HUES64 (cell line): ENCODE measurements at regions not wholly inside any gene's neighbourhood (a gene's known extent, or its start where the extent isn't known, plus 50 kb on each side); places are given as distances from the start of the nearest gene placed in this dataset.

ENCODE experiments used
- H3K27ac ChIP-seq: 2 replicates; pipeline ENCODE4 v1.7.0; 2013; ENCODE audit warnings: low read depth, low read length, inconsistent platforms
- H3K27me3 ChIP-seq: 2 replicates; pipeline ENCODE4 v1.6.1; 2013; ENCODE audit warnings: mild to moderate bottlenecking, low read length; ENCODE audit not compliant: insufficient read depth
- H3K36me3 ChIP-seq: 2 replicates; pipeline ENCODE4 v1.6.1; 2013; ENCODE audit warnings: mild to moderate bottlenecking, low read length; ENCODE audit not compliant: insufficient read depth
- H3K4me1 ChIP-seq: 2 replicates; pipeline ENCODE4 v1.6.1; 2013; ENCODE audit warnings: mild to moderate bottlenecking, low read length, moderate library complexity; ENCODE audit not compliant: insufficient read depth
- H3K4me3 ChIP-seq: 2 replicates; pipeline ENCODE4 v1.5.1; 2013; ENCODE audit warnings: mild to moderate bottlenecking, low read length, moderate library complexity
- H3K9ac ChIP-seq: 2 replicates; pipeline ENCODE4 v1.6.1; 2013; ENCODE audit warnings: mild to moderate bottlenecking, low read depth, low read length
- H3K9me3 ChIP-seq: 2 replicates; pipeline ENCODE4 v1.6.1; 2013; ENCODE audit warnings: low read depth, low read length; ENCODE audit not compliant: insufficient read depth
- WGBS: fragments of 150-250, 120-280 bp; methylation state at CpG from one replicate; pipeline ENCODE4 v1.1.7; 2013; ENCODE audit warnings: missing lambda C conversion rate; 5-methylcytosine and 5-hydroxymethylcytosine counted together

- Histone ChIP-seq H3K27ac (no peak overlapping the region), H3K9ac (no peak overlapping the region), H3K4me1 (peaks cover 8% of the 10 kb centered on the region; the same call in 1 of the 2 replicates), H3K4me3 (no peak overlapping the region), H3K36me3 (no peaks in the 10 kb centered on the region), H3K27me3 (peaks cover 17% of the 10 kb centered on the region), H3K9me3 (no peaks in the 10 kb centered on the region)
- WGBS = 96% methylated on average over 4 of the region's 5 CpGs
Measured at GRCh38 chr10:60728056-60728455, 50.2 kb upstream of the CDK1 start.

- Histone ChIP-seq H3K9ac (no peak overlapping the region), H3K27me3 (no peaks in the 10 kb centered on the region; the same call in 1 of the 2 replicates), H3K36me3 (no peaks in the 10 kb centered on the region), H3K9me3 (no peaks in the 10 kb centered on the region), H3K27ac (no peak overlapping the region), H3K4me1 (no peaks in the 10 kb centered on the region), H3K4me3 (no peak overlapping the region)
Measured at GRCh38 chr10:60726257-60726656, 52.0 kb upstream of the CDK1 start.

DNA sequence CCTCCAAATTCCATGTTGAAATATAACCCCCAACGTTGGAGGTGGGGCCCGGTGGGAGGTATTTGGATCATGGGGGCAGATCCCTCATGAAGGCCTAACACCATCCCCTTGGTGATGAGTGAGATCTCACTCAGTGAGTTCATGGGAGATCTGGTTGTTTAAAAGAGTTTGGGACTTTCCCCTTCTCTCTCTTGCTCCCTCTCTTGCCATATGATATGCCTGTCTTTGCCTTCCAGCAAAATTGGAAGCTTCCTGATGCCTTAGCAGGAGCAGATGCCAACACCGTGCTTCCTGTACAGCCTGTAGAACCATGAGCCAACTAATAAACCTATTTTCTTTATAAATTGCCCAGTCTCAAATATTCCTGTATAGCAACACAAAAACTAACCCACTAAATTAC is 55.7 kb upstream of the CDK1 start:
- no peak overlapping the region for H3K4me3 ChIP-seq
- H3K4me1 ChIP-seq = no peaks in the 10 kb centered on the region
- no peaks in the 10 kb centered on the region for H3K27me3 ChIP-seq
- H3K9me3 ChIP-seq = no peaks in the 10 kb centered on the region
- no peak overlapping the region for H3K9ac ChIP-seq
- WGBS = 97% methylated on average over 3 of the region's 3 CpGs
- no peak overlapping the region for H3K27ac ChIP-seq
- no peaks in the 10 kb centered on the region for H3K36me3 ChIP-seq

DNA sequence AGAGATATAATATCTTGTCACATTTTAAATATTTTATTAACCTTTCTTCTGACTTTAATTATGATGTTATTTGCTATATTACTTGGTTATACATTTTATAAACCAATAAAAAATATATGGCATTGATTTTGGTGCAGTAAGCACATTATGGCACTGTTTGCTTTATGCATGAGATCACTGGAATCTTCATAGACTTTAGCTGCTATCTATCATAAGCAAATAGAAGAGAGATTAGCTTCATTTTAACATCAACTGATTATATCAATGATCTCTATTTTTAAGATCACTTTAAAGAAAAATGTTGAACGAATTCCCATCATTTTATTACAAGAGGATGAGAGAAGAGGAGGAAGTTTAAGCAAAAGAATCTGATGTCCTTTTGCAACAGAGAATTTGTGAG is 58.6 kb upstream of the CDK1 start:
- H3K27me3 ChIP-seq = no peaks in the 10 kb centered on the region
- no CpG with 5 or more reads among the region's 1 CpG for WGBS
- H3K9ac ChIP-seq = no peak overlapping the region
- H3K36me3 ChIP-seq = no peaks in the 10 kb centered on the region
- H3K4me3 ChIP-seq = no peak overlapping the region
- H3K4me1 ChIP-seq = no peaks in the 10 kb centered on the region
- H3K9me3 ChIP-seq = no peaks in the 10 kb centered on the region
- H3K27ac ChIP-seq = no peak overlapping the region

GRCh38 chr10:60718886-60719285 is 59.4 kb upstream of the CDK1 start:
- Histone ChIP-seq H3K27ac (no peak overlapping the region), H3K4me1 (no peaks in the 10 kb centered on the region), H3K27me3 (no peaks in the 10 kb centered on the region), H3K9ac (no peak overlapping the region), H3K36me3 (no peaks in the 10 kb centered on the region), H3K9me3 (no peaks in the 10 kb centered on the region), H3K4me3 (no peak overlapping the region)
- WGBS = no CpG with 5 or more reads among the region's 1 CpG

GRCh38 chr10:60717852-60718251 is 60.4 kb upstream of the CDK1 start:
- no peaks in the 10 kb centered on the region for H3K27me3 ChIP-seq
- H3K27ac ChIP-seq = 0 out of 2 replicates have a peak overlapping the region, but pooled peaks have one; percentile 28
- no peaks in the 10 kb centered on the region for H3K4me1 ChIP-seq
- H3K9ac ChIP-seq = no peak overlapping the region
- no peak overlapping the region for H3K4me3 ChIP-seq
- no peaks in the 10 kb centered on the region for H3K36me3 ChIP-seq
- no peaks in the 10 kb centered on the region for H3K9me3 ChIP-seq

DNA sequence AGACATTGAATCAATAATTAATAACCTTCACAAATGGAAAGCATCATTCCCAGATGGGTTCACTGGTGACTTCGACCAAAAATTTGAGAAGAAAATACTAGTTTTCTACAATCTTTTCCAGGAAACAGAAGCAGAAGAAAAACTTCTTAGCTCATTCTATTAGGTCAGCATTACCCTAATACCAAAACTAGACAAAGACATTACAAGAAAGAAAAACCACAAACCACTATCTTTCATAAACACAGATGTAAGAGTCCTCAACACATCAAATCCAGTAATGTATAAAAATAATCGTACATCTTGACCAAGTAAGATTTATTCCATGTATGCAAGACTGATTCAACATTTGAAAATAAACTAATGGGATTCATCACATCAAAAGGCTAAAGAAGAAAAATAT is 64.0 kb upstream of the CDK1 start:
- H3K9me3 ChIP-seq = no peaks in the 10 kb centered on the region
- no peaks in the 10 kb centered on the region for H3K27me3 ChIP-seq

GRCh38 chr10:60711496-60711895 is 66.8 kb upstream of the CDK1 start:
- Histone ChIP-seq H3K36me3 (no peaks in the 10 kb centered on the region), H3K4me3 (no peak overlapping the region), H3K27ac (no peak overlapping the region), H3K9ac (no peak overlapping the region), H3K27me3 (no peaks in the 10 kb centered on the region), H3K9me3 (peaks cover 9% of the 10 kb centered on the region; the same call in 1 of the 2 replicates), H3K4me1 (peaks cover 4% of the 10 kb centered on the region; the same call in 1 of the 2 replicates)
- no CpG with 5 or more reads among the region's 2 CpGs for WGBS

More for the DNA sequence above, 64.0 kb upstream of the CDK1 start:
- Histone ChIP-seq H3K4me3 (no peak overlapping the region), H3K4me1 (peaks cover 4% of the 10 kb centered on the region; the same call in 1 of the 2 replicates), H3K36me3 (no peaks in the 10 kb centered on the region), H3K27ac (no peak overlapping the region), H3K9ac (no peak overlapping the region)
- WGBS = 94% methylated on average over 2 of the region's 2 CpGs

DNA sequence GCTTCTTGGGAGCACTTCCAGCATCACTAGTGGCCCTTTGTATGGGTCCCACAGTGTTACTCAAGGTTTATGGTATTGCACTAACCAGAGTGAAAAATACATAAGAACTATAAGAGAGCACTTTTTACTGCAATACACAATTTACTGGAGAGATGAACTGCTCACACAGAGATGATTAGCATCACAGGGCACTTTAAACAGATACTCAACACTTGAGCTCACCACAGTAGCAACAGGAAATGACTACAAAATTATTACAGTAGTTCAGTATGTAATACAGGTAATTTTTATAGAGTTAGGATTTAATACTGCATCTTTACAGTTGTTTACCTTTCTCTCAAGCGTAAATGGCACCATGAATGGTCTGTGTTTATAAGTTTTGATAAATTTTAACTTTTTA is 68.2 kb upstream of the CDK1 start:
- Histone ChIP-seq H3K36me3 (no peaks in the 10 kb centered on the region), H3K9me3 (peaks cover 15% of the 10 kb centered on the region; the same call in 1 of the 2 replicates), H3K9ac (no peak overlapping the region), H3K4me1 (peaks cover 5% of the 10 kb centered on the region; the same call in 1 of the 2 replicates), H3K4me3 (no peak overlapping the region), H3K27ac (no peak overlapping the region), H3K27me3 (no peaks in the 10 kb centered on the region)
- WGBS = 100% methylated on average over 1 of the region's 1 CpG

DNA sequence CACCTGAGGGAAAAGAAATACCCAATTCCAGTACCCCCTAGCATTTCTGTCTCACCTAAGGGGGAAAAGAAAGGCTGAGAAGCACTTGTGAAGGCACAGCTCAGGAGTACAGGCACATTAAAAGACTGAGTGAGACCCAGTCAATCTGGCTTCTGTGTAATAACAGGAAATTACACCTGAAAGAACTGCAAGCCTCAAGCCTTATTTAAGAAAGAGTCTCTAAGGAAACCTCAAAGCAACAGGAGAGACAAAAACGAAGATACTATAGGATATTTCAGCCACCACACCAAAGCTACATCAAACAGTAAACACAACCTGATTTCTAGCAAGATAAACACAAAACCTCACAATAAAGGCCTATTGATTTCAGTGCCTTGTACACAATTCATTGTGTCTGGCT is 69.6 kb upstream of the CDK1 start:
- Histone ChIP-seq H3K9me3 (peaks cover 15% of the 10 kb centered on the region; the same call in 1 of the 2 replicates), H3K9ac (no peak overlapping the region), H3K27me3 (no peaks in the 10 kb centered on the region), H3K4me3 (no peak overlapping the region), H3K36me3 (no peaks in the 10 kb centered on the region), H3K27ac (peak overlapping the region; percentile 8; the same call in 1 of the 2 replicates), H3K4me1 (peaks cover 16% of the 10 kb centered on the region)
- WGBS = 0% methylated on average over 1 of the region's 1 CpG

- WGBS = 93% methylated on average over 4 of the region's 4 CpGs
- H3K27ac ChIP-seq = no peak overlapping the region
- no peak overlapping the region for H3K4me3 ChIP-seq
Measured at GRCh38 chr10:60707841-60708240, 70.4 kb upstream of the CDK1 start.

GRCh38 chr10:60706146-60706545 is 72.1 kb upstream of the CDK1 start:
- Histone ChIP-seq H3K36me3 (no peaks in the 10 kb centered on the region), H3K27ac (no peak overlapping the region), H3K9me3 (peaks cover 15% of the 10 kb centered on the region; the same call in 1 of the 2 replicates), H3K4me3 (no peak overlapping the region), H3K27me3 (no peaks in the 10 kb centered on the region), H3K9ac (no peak overlapping the region), H3K4me1 (peaks cover 16% of the 10 kb centered on the region)
- 100% methylated on average over 1 of the region's 1 CpG for WGBS

More at GRCh38 chr10:60707841-60708240, 70.4 kb upstream of the CDK1 start:
- H3K9ac ChIP-seq = no peak overlapping the region
- peaks cover 15% of the 10 kb centered on the region; the same call in 1 of the 2 replicates for H3K9me3 ChIP-seq
- peaks cover 16% of the 10 kb centered on the region for H3K4me1 ChIP-seq
- no peaks in the 10 kb centered on the region for H3K36me3 ChIP-seq
- H3K27me3 ChIP-seq = no peaks in the 10 kb centered on the region
